Non-pigmented ciliary epithelial cell (primary cell): ENCODE measurements at regions not wholly inside any gene's neighbourhood (a gene's known extent, or its start where the extent isn't known, plus 50 kb on each side); places are given as distances from the start of the nearest gene placed in this dataset.

ENCODE experiments used
- DNase-seq: peaks from one replicate; pipeline ENCODE4 v3.0.0-alpha.2; 2010; ENCODE audit warnings: low read depth

DNA sequence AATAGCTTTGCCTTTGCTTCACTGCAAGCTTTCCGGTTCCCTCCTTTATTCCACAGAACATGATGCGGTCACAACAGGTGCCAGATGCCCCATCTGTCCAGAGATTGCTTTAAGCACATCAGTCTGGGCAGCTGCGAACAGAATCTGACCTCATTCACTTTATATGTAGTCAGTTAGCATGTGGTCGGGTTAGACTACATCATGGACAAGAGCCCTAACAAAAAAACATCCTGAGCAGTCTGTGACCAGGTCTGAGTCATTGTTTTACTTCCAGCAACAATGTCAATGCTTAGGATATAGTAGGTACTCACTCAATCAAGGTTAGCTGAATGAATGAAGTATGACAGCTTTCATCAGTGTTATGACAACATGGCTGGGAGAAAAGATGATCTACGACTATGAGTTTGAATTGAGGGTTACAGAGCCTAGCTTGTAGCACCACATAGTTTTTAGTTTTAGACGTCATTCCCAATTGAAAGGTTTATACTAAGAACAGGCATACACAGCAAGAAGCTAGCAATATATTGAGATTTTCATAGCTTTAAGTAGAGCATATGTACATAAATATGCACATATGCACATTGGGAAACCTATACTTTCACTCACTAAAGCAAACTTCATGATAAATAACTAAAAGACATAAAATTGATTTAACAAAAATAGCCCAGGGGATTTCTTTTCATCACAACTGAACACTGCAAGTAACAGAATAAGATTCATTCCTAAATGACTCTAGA lies 64.2 kb upstream of the TMCC3 start:
- peak; percentile 78 for DNase-seq

GRCh38 chr12:94712815-94713515 lies 62.6 kb upstream of the TMCC3 start:
- DNase-seq, result no peak

GRCh38 chr12:94710933-94711332 lies 60.6 kb upstream of the TMCC3 start:
- no peak for DNase-seq

- no peak for DNase-seq
These were observed 57.5 kb upstream of the TMCC3 start for GRCh38 chr12:94707892-94708291.

- DNase-seq, result no peak
These were observed 56.7 kb upstream of the TMCC3 start for GRCh38 chr12:94707036-94707435.

- DNase-seq, result no peak
These were observed 55.9 kb upstream of the TMCC3 start for GRCh38 chr12:94706250-94706661.

DNA sequence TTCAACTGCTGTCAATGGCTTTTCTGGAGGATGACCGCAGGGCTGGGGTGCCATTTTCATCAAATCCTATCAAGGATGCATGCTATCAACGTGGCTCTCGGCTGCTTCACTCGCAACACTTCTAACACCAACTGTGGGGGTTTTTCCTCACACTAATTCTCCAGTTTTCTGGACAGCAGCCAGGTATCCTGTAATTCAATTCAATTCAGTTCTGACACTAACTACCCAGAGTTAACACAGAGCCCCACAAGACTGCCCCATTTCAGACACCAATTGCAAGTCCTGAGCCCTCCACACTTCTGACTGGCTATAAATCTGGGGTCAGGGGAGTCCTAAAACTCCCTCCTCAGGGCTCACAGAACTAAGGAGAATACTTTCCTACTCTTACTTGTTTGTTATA lies 55.3 kb upstream of the TMCC3 start:
- no peak for DNase-seq

GRCh38 chr12:94704452-94705306 lies 54.3 kb upstream of the TMCC3 start:
- DNase-seq, result peak; percentile 74

- no peak for DNase-seq
These were observed 52.3 kb upstream of the TMCC3 start for GRCh38 chr12:94702696-94703095.

DNA sequence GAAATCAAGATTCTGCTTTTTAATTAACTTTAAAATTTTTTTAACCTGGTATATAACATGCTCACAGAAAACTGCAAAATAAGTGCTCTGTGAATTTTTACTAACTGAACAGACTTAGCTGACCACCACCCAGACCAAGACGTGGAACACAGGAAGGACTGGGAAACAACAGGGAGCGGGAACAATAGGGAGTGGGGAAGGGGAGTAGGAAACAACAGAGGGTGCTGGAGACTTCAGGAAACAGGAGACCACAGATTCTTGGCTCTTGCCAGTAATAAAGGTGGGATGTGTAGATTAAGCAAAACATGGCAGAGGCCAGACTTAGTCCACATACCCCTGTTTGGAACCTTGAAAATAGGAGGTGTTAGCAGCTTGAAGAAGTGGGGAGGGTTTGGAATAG lies 51.4 kb upstream of the TMCC3 start:
- DNase-seq, result no peak

GRCh38 chr12:94700662-94701061 lies 50.3 kb upstream of the TMCC3 start:
- no peak for DNase-seq
